Endothelial cell of umbilical vein (primary cell): ENCODE measurements at regions not wholly inside any gene's neighbourhood (a gene's known extent, or its start where the extent isn't known, plus 50 kb on each side); places are given as distances from the start of the nearest gene placed in this dataset.

Source experiments
- BruUV-seq: library from RNA; stranded (reverse); fragments of 400-500 nt; replicated peaks from 2 replicates; lab custom pipeline; 2021; lab: Mats Ljungman, UMichigan
- CTCF ChIA-PET: fragments of 300-600, 350-600 bp; sonication (Branson Sonifier 250); formaldehyde crosslinking; loops from one replicate; lab custom pipeline; 2021; ENCODE audit warnings: antibody characterized with exemption, inconsistent platforms; lab: Charles Lee
- POLR2A ChIA-PET: fragments of 300-600, 350-600 bp; sonication (Branson Sonifier 250); formaldehyde crosslinking; loops from one replicate; lab custom pipeline; 2021; ENCODE audit warnings: antibody characterized with exemption, inconsistent platforms; lab: Charles Lee
- DNase-seq: peaks from one replicate; pipeline ENCODE4 v3.0.0-alpha.2; 2011; ENCODE audit warnings: low read depth, low spot score
- FAIRE-seq: peaks from 2 replicates; lab custom pipeline; 2011; peaks lifted over from hg19 to GRCh38; lab: Jason Lieb, UNC
- H2AFZ ChIP-seq: 2 replicates; pipeline ENCODE4 v1.6.0; 2012; ENCODE audit warnings: low read depth, low read length, control low read depth, inconsistent platforms
- H3K27ac ChIP-seq: 2 replicates; pipeline ENCODE4 v1.5.1; 2011; ENCODE audit warnings: low read depth, mild to moderate bottlenecking, control low read depth, low read length, moderate library complexity; ENCODE audit not compliant: insufficient read depth
- H3K27me3 ChIP-seq, 2 experiments: 2 replicates each; pipeline versions ENCODE4 v1.6.0 to v1.6.1; 2011; ENCODE audit warnings: low read length in 2 of 2, mixed read lengths in 1 of 2; ENCODE audit not compliant: control insufficient read depth in 2 of 2, insufficient read depth in 2 of 2
- H3K36me3 ChIP-seq, 2 experiments: 2 replicates in 1 of 2; 3 replicates in 1 of 2; pipeline ENCODE4 v1.5.1; 2011; ENCODE audit warnings: low read length in 2 of 2, mild to moderate bottlenecking in 1 of 2, moderate library complexity in 1 of 2; ENCODE audit not compliant: control insufficient read depth in 2 of 2, insufficient read depth in 2 of 2; ENCODE audit errors: extremely low read depth in 1 of 2
- H3K4me1 ChIP-seq: 3 replicates; pipeline ENCODE4 v1.5.1; 2011; ENCODE audit warnings: mild to moderate bottlenecking, low read length; ENCODE audit not compliant: control insufficient read depth, insufficient read depth; ENCODE audit errors: extremely low read depth
- H3K4me2 ChIP-seq: 2 replicates; pipeline ENCODE4 v1.6.1; 2011; ENCODE audit warnings: low read length, control low read depth, mixed read lengths; ENCODE audit not compliant: insufficient read depth
- H3K4me3 ChIP-seq, 3 experiments: fragments of 200-600 bp in 1 of 3; sonication (generic), shearing (Covaris generic) in 1 of 3; replicated peaks in 1 of 3; 2 replicates each; pipeline ENCODE4 v1.5.1; 2011 to 2016; ENCODE audit warnings: control low read depth in 3 of 3, low read length in 3 of 3, mild to moderate bottlenecking in 2 of 3, inconsistent platforms in 1 of 3, low read depth in 1 of 3, moderate library complexity in 1 of 3; ENCODE audit not compliant: insufficient read depth in 1 of 3
- H3K79me2 ChIP-seq: 2 replicates; pipeline ENCODE4 v1.6.0; 2012; ENCODE audit warnings: low read length, inconsistent platforms; ENCODE audit not compliant: control insufficient read depth, insufficient read depth
- H3K9ac ChIP-seq: replicated peaks from 2 replicates; pipeline ENCODE3; 2011; ENCODE audit warnings: low read length, control low read depth; ENCODE audit not compliant: insufficient read depth; ENCODE audit errors: extremely low read depth
- H3K9me1 ChIP-seq: replicated peaks from 3 replicates; pipeline ENCODE4 v1.6.0; 2011; ENCODE audit warnings: mild to moderate bottlenecking, low read length; ENCODE audit not compliant: control insufficient read depth, insufficient read depth; ENCODE audit errors: extremely low read depth
- H3K9me3 ChIP-seq: replicated peaks from 2 replicates; pipeline ENCODE4 v1.5.1; 2012; ENCODE audit warnings: low read length, inconsistent platforms; ENCODE audit not compliant: control insufficient read depth, insufficient read depth
- H4K20me1 ChIP-seq: replicated peaks from 2 replicates; pipeline ENCODE3; 2011; ENCODE audit warnings: mild to moderate bottlenecking, low read length; ENCODE audit not compliant: control insufficient read depth, insufficient read depth; ENCODE audit errors: extremely low read depth
- CTCF ChIP-seq, 2 donors: IDR thresholded peaks; 1 replicate in 1 of 2; 2 replicates in 1 of 2; pipeline ENCODE4 v1.5.1; 2011; ENCODE audit warnings: low read length in 2 of 2, mild to moderate bottlenecking in 2 of 2, moderate library complexity in 2 of 2, control low read depth in 1 of 2, inconsistent platforms in 1 of 2, low read depth in 1 of 2; ENCODE audit not compliant: insufficient read depth in 1 of 2; ENCODE audit errors: extremely low read depth in 1 of 2
- EZH2 ChIP-seq: IDR thresholded peaks from 2 replicates; pipeline ENCODE4 v1.6.1; 2012; ENCODE audit warnings: borderline replicate concordance, low read depth, mild to moderate bottlenecking, moderate library complexity, low read length, inconsistent platforms; ENCODE audit not compliant: severe bottlenecking
- FOS ChIP-seq: IDR thresholded peaks from 2 replicates; pipeline ENCODE4 v1.6.1; 2011; ENCODE audit warnings: mild to moderate bottlenecking, low read length, moderate library complexity, borderline replicate concordance; ENCODE audit not compliant: insufficient read depth
- GATA2 ChIP-seq: IDR thresholded peaks from 2 replicates; pipeline ENCODE4 v1.7.0; 2011; ENCODE audit warnings: low read depth, mild to moderate bottlenecking, moderate library complexity, mixed read lengths, low read length; ENCODE audit not compliant: insufficient read length, insufficient read depth
- JUN ChIP-seq: IDR thresholded peaks from 2 replicates; pipeline ENCODE4 v1.6.1; 2011; ENCODE audit warnings: borderline replicate concordance, low read depth; ENCODE audit not compliant: insufficient read length, insufficient read depth
- MYC ChIP-seq: IDR thresholded peaks from one replicate; pipeline ENCODE4 v1.6.1; 2011; ENCODE audit warnings: mild to moderate bottlenecking, low read depth, low read length
- POLR2A ChIP-seq: IDR thresholded peaks from 2 replicates; pipeline ENCODE4 v1.6.1; 2012; ENCODE audit warnings: low read depth, mild to moderate bottlenecking, control low read depth, low read length
- POLR2AphosphoS5 ChIP-seq: IDR thresholded peaks from 2 replicates; pipeline ENCODE4 v1.6.1; 2012; ENCODE audit warnings: low read depth, mild to moderate bottlenecking, control low read depth, low read length, moderate library complexity; ENCODE audit not compliant: insufficient read depth
- dilution Hi-C: fragments of 300-500 bp; cut with MboI; formaldehyde crosslinking; loops from one replicate; pipeline ENCODE4 v1.15.0; 2019; ENCODE audit warnings: low sequenced_read_pairs; ENCODE audit not compliant: extremely low pct_ligation_motif_present
- intact Hi-C: fragments of 100-400 bp; cut with micrococcal nuclease; formaldehyde crosslinking; loops from one replicate; pipeline ENCODE4 v1.10.0; 2022
- TF ChIP-seq, protein P1 (sequence below): IDR thresholded peaks from 2 replicates; pipeline ENCODE4 v1.6.1; 2011; ENCODE audit not compliant: insufficient read depth, insufficient read length

DNA sequence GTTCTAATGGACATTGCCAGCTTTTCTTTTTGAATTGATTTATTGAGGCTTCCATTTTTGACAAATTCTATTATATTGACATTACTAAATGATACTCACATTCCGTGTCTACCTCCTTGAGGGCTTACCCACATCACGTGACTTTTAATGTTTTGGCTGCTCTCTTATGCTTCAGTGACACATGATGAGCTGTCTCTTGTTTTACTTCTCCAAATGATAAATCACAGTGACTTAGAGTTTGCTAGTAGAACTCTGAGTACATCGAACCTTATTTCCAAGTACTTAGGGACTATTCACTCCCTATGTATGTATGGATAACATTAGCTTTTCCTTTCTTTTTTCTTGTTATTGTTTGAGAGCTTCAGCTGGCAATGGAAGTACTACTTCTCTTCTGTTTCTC is 169.8 kb upstream of the KCNN2 start:
- no TSS peak for BruUV-seq
- intact Hi-C loops: no loop called here
- no peaks in the 10 kb centered on the region for H3K79me2 ChIP-seq
- DNase-seq: no peak
- H3K9me3 ChIP-seq: no peaks in the 10 kb centered on the region
- POLR2A ChIA-PET: no interaction called here
- no peak overlapping the region for H3K9ac ChIP-seq
- no peaks in the 10 kb centered on the region for H3K9me1 ChIP-seq
- no peak overlapping the region for H3K4me3 ChIP-seq
- dilution Hi-C loops: no loop called here
- TF ChIP-seq, protein P1, sequence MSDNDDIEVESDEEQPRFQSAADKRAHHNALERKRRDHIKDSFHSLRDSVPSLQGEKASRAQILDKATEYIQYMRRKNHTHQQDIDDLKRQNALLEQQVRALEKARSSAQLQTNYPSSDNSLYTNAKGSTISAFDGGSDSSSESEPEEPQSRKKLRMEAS: no peak
- TF ChIP-seq GATA2 (no peak), CTCF (IDR thresholded peaks at IDR 0.05; ENCODE audit: extremely low read depth in 1 of 2, insufficient read depth in 1 of 2, low read depth in 1 of 2, low read length in 2 of 2) (no peak), EZH2 (no peak), FOS (no peak), POLR2A (no peak), MYC (no peak), JUN (no peak), POLR2AphosphoS5 (no peak)
- CTCF ChIA-PET: interaction anchor here (0.8 kb wide), 1 partner anchor 14 kb away, joined by 4 read pairs; no protein-coding TSS in a partner anchor
- H3K27me3 ChIP-seq: no peaks in the 10 kb centered on the region
- no peaks in the 10 kb centered on the region for H4K20me1 ChIP-seq
- no peaks in the 10 kb centered on the region for H3K4me1 ChIP-seq
- H3K27ac ChIP-seq: no peak overlapping the region
- H2AFZ ChIP-seq: no peak overlapping the region
- no peak for FAIRE-seq
- H3K4me2 ChIP-seq: no peak overlapping the region
- H3K36me3 ChIP-seq: no peaks in the 10 kb centered on the region
